Uterus (tissue), 3 donors: ENCODE measurements at regions not wholly inside any gene's neighbourhood (a gene's known extent, or its start where the extent isn't known, plus 50 kb on each side); places are given as distances from the start of the nearest gene placed in this dataset.

Experiments
- DNase-seq, 2 donors: peaks; one replicate each; pipeline ENCODE4 v3.0.0-alpha.2; 2019 to 2020
- H3K27ac ChIP-seq, 2 donors: fragments of 200-600 bp; sonication (generic); 1 replicate in 1 of 2; 2 replicates in 1 of 2; pipeline ENCODE4 v1.5.1; 2016 to 2018
- H3K27me3 ChIP-seq, 2 donors: fragments of 200-600 bp; sonication (generic); one replicate each; pipeline ENCODE4 v1.5.1; 2018 to 2019; ENCODE audit warnings: control low read depth in 1 of 2
- H3K36me3 ChIP-seq, 2 donors: fragments of 200-600 bp; sonication (generic); one replicate each; pipeline ENCODE4 v1.5.1; 2019; ENCODE audit warnings: control low read depth in 1 of 2
- H3K4me1 ChIP-seq, 2 donors: fragments of 200-600 bp; sonication (generic); one replicate each; pipeline ENCODE4 v1.5.1; 2018 to 2019; ENCODE audit warnings: control low read depth in 1 of 2
- H3K4me3 ChIP-seq, 2 donors: fragments of 200-600 bp; sonication (generic); 1 replicate in 1 of 2; 2 replicates in 1 of 2; pipeline ENCODE4 v1.5.1; 2018 to 2019; ENCODE audit warnings: mild to moderate bottlenecking in 1 of 2
- H3K9me3 ChIP-seq, 2 donors: fragments of 200-600 bp; sonication (generic); one replicate each; pipeline ENCODE4 v1.5.1; 2019; ENCODE audit warnings: control low read depth in 1 of 2
- POLR2A ChIP-seq, 2 donors: fragments of 450-650 bp; IDR thresholded peaks; one replicate each; pipeline ENCODE4 v1.6.1; 2016; ENCODE audit warnings: antibody characterized with exemption in 2 of 2, mild to moderate bottlenecking in 1 of 2, moderate library complexity in 1 of 2
- intact Hi-C: fragments of 100-400 bp; cut with DNase I; formaldehyde crosslinking; loops from one replicate; pipeline ENCODE4 v1.15.1; 2023; ENCODE audit warnings: low total_unique reads
- TF ChIP-seq, protein P1 (sequence below), 4 experiments: fragments of 200-600 bp in 2 of 4; fragments of 450-650 bp in 2 of 4; sonication (generic) in 2 of 4; IDR thresholded peaks; one replicate each; pipeline ENCODE4 v1.5.1; 2016 to 2019; ENCODE audit warnings: antibody characterized with exemption in 4 of 4, mild to moderate bottlenecking in 2 of 4, moderate library complexity in 1 of 4
- donor health status: DM: yes; HTN: yes; CAD: no.

GRCh38 chr18:67596003-67596402 lies 79.5 kb upstream of the DSEL start:
- Histone ChIP-seq H3K4me3 (no peak overlapping the region), H3K27me3 (no peaks in the 10 kb centered on the region), H3K27ac (no peak overlapping the region), H3K9me3 (no peaks in the 10 kb centered on the region), H3K36me3 (no peaks in the 10 kb centered on the region), H3K4me1 (no peaks in the 10 kb centered on the region)
- no peak for DNase-seq
- TF ChIP-seq, protein P1, sequence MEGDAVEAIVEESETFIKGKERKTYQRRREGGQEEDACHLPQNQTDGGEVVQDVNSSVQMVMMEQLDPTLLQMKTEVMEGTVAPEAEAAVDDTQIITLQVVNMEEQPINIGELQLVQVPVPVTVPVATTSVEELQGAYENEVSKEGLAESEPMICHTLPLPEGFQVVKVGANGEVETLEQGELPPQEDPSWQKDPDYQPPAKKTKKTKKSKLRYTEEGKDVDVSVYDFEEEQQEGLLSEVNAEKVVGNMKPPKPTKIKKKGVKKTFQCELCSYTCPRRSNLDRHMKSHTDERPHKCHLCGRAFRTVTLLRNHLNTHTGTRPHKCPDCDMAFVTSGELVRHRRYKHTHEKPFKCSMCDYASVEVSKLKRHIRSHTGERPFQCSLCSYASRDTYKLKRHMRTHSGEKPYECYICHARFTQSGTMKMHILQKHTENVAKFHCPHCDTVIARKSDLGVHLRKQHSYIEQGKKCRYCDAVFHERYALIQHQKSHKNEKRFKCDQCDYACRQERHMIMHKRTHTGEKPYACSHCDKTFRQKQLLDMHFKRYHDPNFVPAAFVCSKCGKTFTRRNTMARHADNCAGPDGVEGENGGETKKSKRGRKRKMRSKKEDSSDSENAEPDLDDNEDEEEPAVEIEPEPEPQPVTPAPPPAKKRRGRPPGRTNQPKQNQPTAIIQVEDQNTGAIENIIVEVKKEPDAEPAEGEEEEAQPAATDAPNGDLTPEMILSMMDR (IDR thresholded peaks at IDR 0.05), result no peak
- no peak for TF ChIP-seq POLR2A (IDR thresholded peaks at IDR 0.05)
- intact Hi-C loops, result no loop called here

DNA sequence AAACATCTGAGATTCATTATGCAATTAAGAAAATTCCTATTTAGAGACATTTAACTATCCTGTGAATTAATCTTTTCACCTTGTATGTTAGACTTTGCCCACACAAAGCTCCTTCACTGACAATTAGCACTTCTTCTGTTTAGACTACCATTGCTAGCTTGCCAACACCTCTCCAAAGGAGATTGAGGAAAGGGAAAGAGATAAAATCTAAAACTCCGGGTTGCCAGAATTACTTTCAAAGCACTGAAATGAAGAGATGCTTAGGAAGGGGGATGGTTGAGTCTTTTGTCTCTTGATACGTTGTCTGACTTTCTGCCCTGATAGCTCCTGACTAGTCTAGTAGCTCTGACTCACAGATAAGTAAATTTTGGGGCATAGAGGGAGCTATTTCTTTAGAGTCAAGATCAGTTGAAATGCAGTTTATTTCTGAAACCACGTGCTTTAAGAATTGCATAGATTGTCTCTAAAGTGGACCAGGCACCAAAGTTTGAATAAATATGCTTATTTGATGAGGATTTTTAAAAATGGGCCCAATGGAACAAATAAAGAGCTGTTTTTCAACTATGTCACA lies 74.1 kb upstream of the DSEL start:
- H3K27me3 ChIP-seq, result no peaks in the 10 kb centered on the region
- intact Hi-C loops, result no loop called here
- no peaks in the 10 kb centered on the region for H3K9me3 ChIP-seq
- no peaks in the 10 kb centered on the region for H3K36me3 ChIP-seq
- DNase-seq, result no peak
- H3K27ac ChIP-seq, result no peak overlapping the region
- TF ChIP-seq, protein P1 (IDR thresholded peaks at IDR 0.05), result no peak
- TF ChIP-seq POLR2A (IDR thresholded peaks at IDR 0.05), result no peak
- H3K4me1 ChIP-seq, result no peaks in the 10 kb centered on the region
- H3K4me3 ChIP-seq, result no peak overlapping the region

- DNase-seq, result no peak
- H3K9me3 ChIP-seq, result no peaks in the 10 kb centered on the region
- no peaks in the 10 kb centered on the region for H3K27me3 ChIP-seq
- no peaks in the 10 kb centered on the region for H3K4me1 ChIP-seq
- no peak overlapping the region for H3K27ac ChIP-seq
- TF ChIP-seq, protein P1 (IDR thresholded peaks at IDR 0.05), result no peak
- no peak for TF ChIP-seq POLR2A (IDR thresholded peaks at IDR 0.05)
- intact Hi-C loops, result no loop called here
- H3K36me3 ChIP-seq, result no peaks in the 10 kb centered on the region
- no peak overlapping the region for H3K4me3 ChIP-seq
Measured at GRCh38 chr18:67589325-67589724, 72.8 kb upstream of the DSEL start.

DNA sequence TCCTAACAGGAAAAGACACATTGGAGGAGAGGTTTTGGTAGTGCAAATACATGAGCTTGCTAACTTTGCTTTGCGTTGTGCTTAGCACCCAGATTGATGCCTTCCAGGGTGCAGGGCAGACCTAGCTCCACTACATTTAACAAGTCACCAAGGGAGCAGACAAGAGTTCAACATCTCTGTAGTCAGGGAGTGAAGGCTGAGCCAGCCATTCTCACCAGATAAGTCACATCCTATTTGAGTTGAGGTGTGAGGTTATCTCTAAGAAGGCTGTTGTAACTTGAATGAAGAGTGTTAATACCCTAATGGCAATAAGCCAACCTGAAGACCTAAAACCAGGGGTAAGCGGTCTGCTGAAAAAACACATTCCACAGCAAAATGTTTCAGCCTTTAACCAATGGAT lies 69.6 kb upstream of the DSEL start:
- intact Hi-C loops, result no loop called here
- no peaks in the 10 kb centered on the region for H3K36me3 ChIP-seq
- TF ChIP-seq, protein P1 (IDR thresholded peaks at IDR 0.05), result no peak
- TF ChIP-seq POLR2A (IDR thresholded peaks at IDR 0.05), result no peak

GRCh38 chr18:67583621-67584020 lies 67.1 kb upstream of the DSEL start:
- Histone ChIP-seq H3K27me3 (no peaks in the 10 kb centered on the region), H3K36me3 (no peaks in the 10 kb centered on the region), H3K27ac (no peak overlapping the region), H3K4me3 (no peak overlapping the region), H3K4me1 (no peaks in the 10 kb centered on the region), H3K9me3 (no peaks in the 10 kb centered on the region)
- intact Hi-C loops, result no loop called here
- no peak for DNase-seq
- no peak for TF ChIP-seq POLR2A (IDR thresholded peaks at IDR 0.05)
- TF ChIP-seq, protein P1 (IDR thresholded peaks at IDR 0.05), result no peak

More for the DNA sequence above, 69.6 kb upstream of the DSEL start:
- H3K4me1 ChIP-seq, result no peaks in the 10 kb centered on the region
- no peaks in the 10 kb centered on the region for H3K27me3 ChIP-seq
- H3K9me3 ChIP-seq, result no peaks in the 10 kb centered on the region
- no peak overlapping the region for H3K4me3 ChIP-seq
- DNase-seq, result no peak
- no peak overlapping the region for H3K27ac ChIP-seq
